Right lobe of liver (tissue), 4 donors: ENCODE measurements at regions not wholly inside any gene's neighbourhood (a gene's known extent, or its start where the extent isn't known, plus 50 kb on each side); places are given as distances from the start of the nearest gene placed in this dataset.

ENCODE experiments used
- CTCF ChIP-seq, 4 donors: fragments of 200-600 bp in 3 of 4; fragments of 450-650 bp in 1 of 4; IDR thresholded peaks; one replicate each; pipeline versions ENCODE4 v1.5.1 to v1.8.0; 2016 to 2022; ENCODE audit warnings: antibody characterized with exemption in 4 of 4, mild to moderate bottlenecking in 2 of 4
- POLR2A ChIP-seq: fragments of 450-650 bp; IDR thresholded peaks from one replicate; pipeline ENCODE4 v1.6.1; 2017; ENCODE audit warnings: antibody characterized with exemption, mild to moderate bottlenecking
- donor health status: DM: no; HTN: no; CAD: no.
- donor health status: DM: no; HTN: no; CAD: no.
- donor health status: DM: no; HTN: yes; CAD: no.

DNA sequence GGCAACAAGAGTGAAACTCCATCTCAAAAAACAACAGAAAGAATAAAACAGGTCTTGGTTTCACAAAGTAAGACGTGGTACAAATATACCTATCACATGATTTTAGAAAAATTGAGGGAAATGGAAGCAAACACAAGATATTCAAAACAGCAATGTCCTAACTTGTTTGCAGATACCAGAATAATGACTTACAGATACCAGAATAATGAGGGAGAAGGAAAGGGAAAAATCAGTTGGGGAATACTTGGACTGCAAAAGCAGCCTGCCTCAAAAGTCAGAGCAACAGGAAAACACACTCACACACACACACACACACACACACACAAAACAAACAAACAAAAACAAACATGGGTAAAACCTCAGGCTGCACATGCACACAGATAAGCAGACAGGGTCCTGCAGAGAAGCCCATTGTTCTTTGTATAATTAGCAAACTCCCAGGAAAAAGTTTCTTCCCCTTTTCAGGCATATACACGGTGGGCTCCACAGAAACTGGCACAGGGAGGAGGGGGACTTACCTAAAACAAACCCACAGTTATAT lies 65.7 kb upstream of the CAPRIN2 start:
- no peak for TF ChIP-seq POLR2A
- no peak for TF ChIP-seq CTCF (IDR thresholded peaks at IDR 0.05)
